ENCODE measurements at regions not wholly inside any gene's neighbourhood (a gene's known extent, or its start where the extent isn't known, plus 50 kb on each side); places are given as distances from the start of the nearest gene placed in this dataset.

DNA sequence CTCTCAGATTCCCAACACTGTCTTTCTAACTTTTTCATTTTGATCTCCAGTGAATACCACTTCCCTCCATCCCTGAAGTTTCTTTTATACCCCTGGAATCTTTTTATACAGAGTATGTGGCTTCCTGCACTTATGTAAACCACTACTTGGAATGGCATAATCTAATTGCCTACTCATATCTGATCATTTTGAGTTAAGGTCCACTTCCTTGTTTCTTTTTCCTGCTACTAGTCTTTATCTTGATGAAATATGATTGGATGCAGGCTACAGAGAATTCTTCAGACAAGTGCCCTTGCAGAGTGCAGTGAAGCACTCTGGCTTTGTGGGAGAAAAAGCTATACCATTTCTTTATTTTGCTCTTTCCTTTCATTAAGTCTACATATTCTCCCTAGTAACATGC is 325.3 kb upstream of the ADAMTS5 start:
- H3K4me3 ChIP-seq = no peak overlapping the region
- DNase-seq (peak in 1 of 3 donors; percentile 41), ATAC-seq (ENCODE audit: insufficient read depth, low FRiP score) (no peak)
- peaks cover 0 to 3% (median 0%) of the 10 kb centered on the region in 5 donors for H3K4me1 ChIP-seq (ENCODE audit: control insufficient read depth in 5 of 5, insufficient read depth in 5 of 5, low read length in 5 of 5)
- no peaks in the 10 kb centered on the region for H3K36me3 ChIP-seq (ENCODE audit: control insufficient read depth in 4 of 4, insufficient read depth in 4 of 4, low read length in 4 of 4)
- TF ChIP-seq, protein P1, sequence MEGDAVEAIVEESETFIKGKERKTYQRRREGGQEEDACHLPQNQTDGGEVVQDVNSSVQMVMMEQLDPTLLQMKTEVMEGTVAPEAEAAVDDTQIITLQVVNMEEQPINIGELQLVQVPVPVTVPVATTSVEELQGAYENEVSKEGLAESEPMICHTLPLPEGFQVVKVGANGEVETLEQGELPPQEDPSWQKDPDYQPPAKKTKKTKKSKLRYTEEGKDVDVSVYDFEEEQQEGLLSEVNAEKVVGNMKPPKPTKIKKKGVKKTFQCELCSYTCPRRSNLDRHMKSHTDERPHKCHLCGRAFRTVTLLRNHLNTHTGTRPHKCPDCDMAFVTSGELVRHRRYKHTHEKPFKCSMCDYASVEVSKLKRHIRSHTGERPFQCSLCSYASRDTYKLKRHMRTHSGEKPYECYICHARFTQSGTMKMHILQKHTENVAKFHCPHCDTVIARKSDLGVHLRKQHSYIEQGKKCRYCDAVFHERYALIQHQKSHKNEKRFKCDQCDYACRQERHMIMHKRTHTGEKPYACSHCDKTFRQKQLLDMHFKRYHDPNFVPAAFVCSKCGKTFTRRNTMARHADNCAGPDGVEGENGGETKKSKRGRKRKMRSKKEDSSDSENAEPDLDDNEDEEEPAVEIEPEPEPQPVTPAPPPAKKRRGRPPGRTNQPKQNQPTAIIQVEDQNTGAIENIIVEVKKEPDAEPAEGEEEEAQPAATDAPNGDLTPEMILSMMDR (IDR thresholded peaks at IDR 0.05; ENCODE audit: control extremely low read depth, extremely low read depth) = no peak
- peaks cover 0 to 5% (median 0%) of the 10 kb centered on the region in 4 donors for H3K9me3 ChIP-seq (ENCODE audit: control insufficient read depth in 4 of 4, insufficient read depth in 3 of 4, low read length in 3 of 4)
- no peaks in the 10 kb centered on the region for H3K27me3 ChIP-seq (ENCODE audit: control insufficient read depth in 3 of 3, insufficient read depth in 3 of 3, low read length in 2 of 3)
- H3K27ac ChIP-seq (ENCODE audit: low read depth in 1 of 2, low read length in 1 of 2) = no peak overlapping the region
- no peak overlapping the region for H3K9ac ChIP-seq (ENCODE audit: insufficient read depth in 1 of 2, low read length in 2 of 2)

DNA sequence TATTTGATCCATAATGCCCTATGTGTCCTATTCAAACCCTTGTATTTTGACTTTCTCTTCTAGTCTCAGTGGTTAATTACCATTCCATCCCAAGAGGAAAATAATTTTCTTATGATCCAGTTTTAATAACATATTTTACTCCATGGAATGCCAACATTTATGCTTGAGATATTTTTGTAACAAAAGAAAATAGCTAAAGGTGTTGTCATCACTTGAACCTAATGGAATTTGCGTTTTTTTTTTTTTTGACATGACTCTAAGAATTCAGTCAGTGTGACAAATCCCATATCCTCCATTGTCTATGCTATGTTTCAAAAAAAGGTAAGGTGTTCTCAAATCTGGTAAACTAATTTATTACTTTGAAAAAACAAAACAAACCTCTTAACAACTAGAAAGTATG is 324.1 kb upstream of the ADAMTS5 start:
- Histone ChIP-seq H3K9ac (ENCODE audit: insufficient read depth in 1 of 2, low read length in 2 of 2) (no peak overlapping the region), H3K4me3 (no peak overlapping the region), H3K36me3 (ENCODE audit: control insufficient read depth in 4 of 4, insufficient read depth in 4 of 4, low read length in 4 of 4) (no peaks in the 10 kb centered on the region), H3K4me1 (ENCODE audit: control insufficient read depth in 5 of 5, insufficient read depth in 5 of 5, low read length in 5 of 5) (peaks cover 0 to 3% (median 0%) of the 10 kb centered on the region in 5 donors), H3K27me3 (ENCODE audit: control insufficient read depth in 3 of 3, insufficient read depth in 3 of 3, low read length in 2 of 3) (no peaks in the 10 kb centered on the region), H3K27ac (ENCODE audit: low read depth in 1 of 2, low read length in 1 of 2) (no peak overlapping the region), H3K9me3 (ENCODE audit: control insufficient read depth in 4 of 4, insufficient read depth in 3 of 4, low read length in 3 of 4) (peaks cover 0 to 3% (median under 1%) of the 10 kb centered on the region in 4 donors)
- ATAC-seq (ENCODE audit: insufficient read depth, low FRiP score) (no peak), DNase-seq (no peak)
- TF ChIP-seq, protein P1 (IDR thresholded peaks at IDR 0.05; ENCODE audit: control extremely low read depth, extremely low read depth) = no peak
- 79 to 91% methylated on average over 1 of the region's 1 CpG for WGBS, 2 donors

DNA sequence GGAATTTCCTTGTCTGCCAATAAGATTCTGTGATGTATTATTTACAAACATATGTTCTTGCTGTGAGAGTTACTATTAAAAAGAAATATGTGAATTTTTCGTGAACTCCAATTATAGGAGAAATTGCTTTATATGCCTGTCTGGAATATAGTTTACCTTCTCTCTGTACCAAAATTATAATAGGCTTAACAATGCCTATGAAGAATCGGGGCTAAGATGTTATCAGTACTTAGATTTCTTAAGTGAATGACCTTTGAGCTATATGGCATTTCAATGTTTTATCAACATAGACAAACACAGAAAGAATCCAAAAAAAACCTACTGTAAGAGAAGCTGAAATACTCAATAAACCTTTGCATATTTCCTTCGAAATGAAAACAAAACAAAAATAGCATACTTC is 323.1 kb upstream of the ADAMTS5 start:
- no peak for DNase-seq
- H3K36me3 ChIP-seq (ENCODE audit: control insufficient read depth in 4 of 4, insufficient read depth in 4 of 4, low read length in 4 of 4) = no peaks in the 10 kb centered on the region
- ATAC-seq (ENCODE audit: insufficient read depth, low FRiP score) = no peak
- TF ChIP-seq, protein P1 (IDR thresholded peaks at IDR 0.05; ENCODE audit: control extremely low read depth, extremely low read depth) = no peak
- peaks cover 0 to 1% (median 0%) of the 10 kb centered on the region in 4 donors for H3K9me3 ChIP-seq (ENCODE audit: control insufficient read depth in 4 of 4, insufficient read depth in 3 of 4, low read length in 3 of 4)
- no peaks in the 10 kb centered on the region for H3K27me3 ChIP-seq (ENCODE audit: control insufficient read depth in 3 of 3, insufficient read depth in 3 of 3, low read length in 2 of 3)
- peaks cover 0 to 3% (median 0%) of the 10 kb centered on the region in 5 donors for H3K4me1 ChIP-seq (ENCODE audit: control insufficient read depth in 5 of 5, insufficient read depth in 5 of 5, low read length in 5 of 5)
- WGBS, 2 donors = 40 to 53% methylated on average over 3 of the region's 3 CpGs
- H3K9ac ChIP-seq (ENCODE audit: insufficient read depth in 1 of 2, low read length in 2 of 2) = no peak overlapping the region
- H3K4me3 ChIP-seq = no peak overlapping the region
- H3K27ac ChIP-seq (ENCODE audit: low read depth in 1 of 2, low read length in 1 of 2) = no peak overlapping the region

DNA sequence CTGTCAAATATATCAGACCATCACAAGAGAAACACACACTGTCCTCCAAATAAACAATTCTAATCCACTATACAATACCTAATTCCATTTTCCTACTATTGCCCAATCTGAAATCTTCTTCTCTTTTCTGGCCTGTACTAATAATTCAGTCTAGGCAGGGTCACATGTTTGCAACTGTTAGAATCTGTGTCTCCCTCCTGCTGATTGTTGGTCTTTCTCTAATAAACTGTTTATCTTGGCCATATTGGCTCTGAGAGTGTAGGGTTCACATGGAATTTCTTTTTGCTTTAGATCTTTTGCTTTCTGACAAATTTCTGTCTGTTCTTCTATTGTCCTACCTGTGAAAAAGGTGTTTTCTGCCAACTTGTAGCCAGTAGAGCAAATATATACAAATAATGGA is 319.9 kb upstream of the ADAMTS5 start:
- ATAC-seq (ENCODE audit: insufficient read depth, low FRiP score) (no peak), DNase-seq (no peak)
- H3K27me3 ChIP-seq (ENCODE audit: control insufficient read depth in 3 of 3, insufficient read depth in 3 of 3, low read length in 2 of 3) = no peaks in the 10 kb centered on the region
- no peak overlapping the region for H3K9ac ChIP-seq (ENCODE audit: insufficient read depth in 1 of 2, low read length in 2 of 2)
- peaks cover 0 to 1% (median 0%) of the 10 kb centered on the region in 4 donors for H3K9me3 ChIP-seq (ENCODE audit: control insufficient read depth in 4 of 4, insufficient read depth in 3 of 4, low read length in 3 of 4)
- H3K4me1 ChIP-seq (ENCODE audit: control insufficient read depth in 5 of 5, insufficient read depth in 5 of 5, low read length in 5 of 5) = peaks cover 0 to 3% (median 0%) of the 10 kb centered on the region in 5 donors
- H3K36me3 ChIP-seq (ENCODE audit: control insufficient read depth in 4 of 4, insufficient read depth in 4 of 4, low read length in 4 of 4) = no peaks in the 10 kb centered on the region
- H3K4me3 ChIP-seq = no peak overlapping the region
- H3K27ac ChIP-seq (ENCODE audit: low read depth in 1 of 2, low read length in 1 of 2) = no peak overlapping the region
- TF ChIP-seq, protein P1 (IDR thresholded peaks at IDR 0.05; ENCODE audit: control extremely low read depth, extremely low read depth) = no peak

Measured in lung (tissue), 11 donors.